GM12878 (cell line): ENCODE measurements at regions not wholly inside any gene's neighbourhood (a gene's known extent, or its start where the extent isn't known, plus 50 kb on each side); places are given as distances from the start of the nearest gene placed in this dataset.

Source experiments
- ATAC-seq: fragments of 200-7000 bp; cut with Tn5 transposase; 3 replicates; pipeline ENCODE4 v1.9.1; 2020; ENCODE audit warnings: mild to moderate bottlenecking, moderate library complexity
- BruUV-seq: library from RNA; stranded (reverse); fragments of 400-500 nt; replicated peaks from 2 replicates; lab custom pipeline; 2021; lab: Mats Ljungman, UMichigan
- CTCF ChIA-PET: fragments of 300-600 bp; sonication (Branson Sonifier 250); formaldehyde crosslinking; extraction: SDS; loops from one replicate; lab custom pipeline; 2021; ENCODE audit warnings: inconsistent platforms; lab: Yijun Ruan, JAX
- POLR2A ChIA-PET: fragments of 350-600 bp; formaldehyde crosslinking; extraction: SDS; loops from one replicate; lab custom pipeline; 2021; ENCODE audit warnings: inconsistent platforms; lab: Charles Lee
- RAD21 ChIA-PET: fragments of 300-600 bp; sonication (Branson Sonifier 250); formaldehyde crosslinking; loops from one replicate; lab custom pipeline; 2023; ENCODE audit warnings: antibody characterized with exemption; ENCODE audit not compliant: unreplicated experiment; lab: Charles Lee
- SMC1A ChIA-PET: fragments of 300-600 bp; sonication (Branson Sonifier 250); formaldehyde crosslinking; loops from one replicate; lab custom pipeline; 2023; ENCODE audit not compliant: unreplicated experiment, uncharacterized antibody; lab: Charles Lee
- DNase-seq: peaks from one replicate; pipeline ENCODE4 v3.0.0-alpha.2; 2011; ENCODE audit warnings: low read depth, low spot score
- FAIRE-seq: peaks from 3 replicates; lab custom pipeline; 2011; peaks lifted over from hg19 to GRCh38; lab: Jason Lieb, UNC
- H2AFZ ChIP-seq: 2 replicates; pipeline ENCODE4 v1.6.0; 2011; ENCODE audit warnings: low read depth, low read length, control low read depth; ENCODE audit not compliant: control insufficient read depth
- H3K27ac ChIP-seq: 2 replicates; pipeline ENCODE4 v1.5.1; 2011; ENCODE audit warnings: control low read depth; ENCODE audit not compliant: control insufficient read depth, insufficient read depth
- H3K27me3 ChIP-seq, 2 experiments: replicated peaks in 1 of 2; 2 replicates each; pipeline versions ENCODE4 v1.6.0 to v1.6.1; 2011; ENCODE audit warnings: low read length in 1 of 2; ENCODE audit not compliant: control insufficient read depth in 2 of 2, insufficient read depth in 2 of 2
- H3K36me3 ChIP-seq, 2 experiments: 2 replicates each; pipeline ENCODE4 v1.5.1; 2011; ENCODE audit warnings: low read length in 1 of 2; ENCODE audit not compliant: control insufficient read depth in 2 of 2, insufficient read depth in 2 of 2
- H3K4me1 ChIP-seq: 2 replicates; pipeline ENCODE4 v1.6.1; 2011; ENCODE audit warnings: mild to moderate bottlenecking, low read length, moderate library complexity, mixed read lengths; ENCODE audit not compliant: control insufficient read depth, insufficient read depth
- H3K4me2 ChIP-seq: 2 replicates; pipeline ENCODE4 v1.6.0; 2011; ENCODE audit warnings: control low read depth; ENCODE audit not compliant: control insufficient read depth, insufficient read depth
- H3K4me3 ChIP-seq: fragments of 200-600 bp; sonication (generic); 2 replicates; pipeline ENCODE4 v1.5.1; 2016
- H3K79me2 ChIP-seq: 2 replicates; pipeline ENCODE4 v1.6.0; 2011; ENCODE audit warnings: low read length; ENCODE audit not compliant: control insufficient read depth, insufficient read depth
- H3K9ac ChIP-seq: 2 replicates; pipeline ENCODE4 v1.8.0; 2011; ENCODE audit warnings: low read length, control low read depth, mixed read lengths; ENCODE audit not compliant: control insufficient read depth, insufficient read depth
- H3K9me3 ChIP-seq: replicated peaks from 3 replicates; pipeline ENCODE4 v1.5.1; 2011; ENCODE audit warnings: mild to moderate bottlenecking, low read length; ENCODE audit not compliant: control insufficient read depth, insufficient read depth
- H4K20me1 ChIP-seq: 2 replicates; pipeline ENCODE4 v1.6.0; 2011; ENCODE audit not compliant: control insufficient read depth, insufficient read depth
- ATF3 ChIP-seq: IDR thresholded peaks from 2 replicates; pipeline ENCODE4 v1.6.1; 2011; ENCODE audit warnings: low read depth, mild to moderate bottlenecking, low read length, moderate library complexity, borderline replicate concordance; ENCODE audit errors: extremely low read depth
- CBFB ChIP-seq: IDR thresholded peaks from 2 replicates; pipeline ENCODE4 v1.6.1; 2016; ENCODE audit warnings: antibody characterized with exemption, low read depth
- JUND ChIP-seq: IDR thresholded peaks from 2 replicates; pipeline ENCODE4 v1.6.1; 2012; ENCODE audit warnings: low read depth, mild to moderate bottlenecking, low read length, improper control_type of control experiment, moderate library complexity
- MTA2 ChIP-seq: fragments of 450-650 bp; IDR thresholded peaks from 2 replicates; pipeline ENCODE4 v1.6.1; 2016; ENCODE audit warnings: low read depth, mild to moderate bottlenecking, moderate library complexity
- MYB ChIP-seq: fragments of 150-350 bp; IDR thresholded peaks from 2 replicates; pipeline ENCODE4 v1.6.1; 2014; ENCODE audit warnings: mild to moderate bottlenecking, low read depth, low read length, borderline replicate concordance
- NBN ChIP-seq: fragments of 450-650 bp; IDR thresholded peaks from 2 replicates; pipeline ENCODE4 v1.6.1; 2016
- POLR2AphosphoS2 ChIP-seq: IDR thresholded peaks from 2 replicates; pipeline ENCODE4 v1.6.1; 2011; ENCODE audit warnings: low read depth, mild to moderate bottlenecking, low read length, improper control_type of control experiment, moderate library complexity
- POLR2AphosphoS5 ChIP-seq: IDR thresholded peaks from 2 replicates; pipeline ENCODE4 v1.6.1; 2011; ENCODE audit warnings: mild to moderate bottlenecking, low read length, inconsistent platforms
- SIX5 ChIP-seq: IDR thresholded peaks from 2 replicates; pipeline ENCODE4 v1.6.1; 2011; ENCODE audit warnings: mild to moderate bottlenecking, low read depth, low read length, moderate library complexity; ENCODE audit not compliant: severe bottlenecking
- SKIL ChIP-seq: fragments of 450-650 bp; IDR thresholded peaks from 2 replicates; pipeline ENCODE4 v1.6.1; 2017; ENCODE audit warnings: mild to moderate bottlenecking, low read depth, inconsistent platforms; ENCODE audit not compliant: poor library complexity, severe bottlenecking
- SREBF1 ChIP-seq: IDR thresholded peaks from 2 replicates; pipeline ENCODE4 v1.6.1; 2012; ENCODE audit warnings: mild to moderate bottlenecking, low read length
- ZNF687 ChIP-seq: fragments of 450-650 bp; IDR thresholded peaks from 2 replicates; pipeline ENCODE4 v1.6.1; 2017; ENCODE audit warnings: mild to moderate bottlenecking, moderate library complexity
- WGBS: methylation state at CpG from one replicate; pipeline ENCODE4 v1.1.6; 2016; ENCODE audit warnings: low lambda C conversion rate; ENCODE audit not compliant: insufficient replicate concordance, insufficient coverage; ENCODE audit errors: missing lambda C conversion rate; 5-methylcytosine and 5-hydroxymethylcytosine counted together
- in situ Hi-C: fragments of 300-500 bp; cut with MboI; formaldehyde crosslinking; loops from 9 replicates; pipeline ENCODE4 v1.14.3; 2018; ENCODE audit warnings: mixed read lengths
- intact Hi-C: fragments of 100-400 bp; cut with micrococcal nuclease; formaldehyde crosslinking; loops from one replicate; pipeline ENCODE4 v1.14.2; 2022; ENCODE audit not compliant: unreplicated experiment

- TF ChIP-seq ZNF687 = no peak
Observed at GRCh38 chr6:21348146-21348503, 245.4 kb upstream of the SOX4 start (continued).

- Histone ChIP-seq H3K9ac (no peak overlapping the region), H4K20me1 (no peaks in the 10 kb centered on the region), H3K9me3 (no peaks in the 10 kb centered on the region), H3K4me2 (no peak overlapping the region), H3K79me2 (no peaks in the 10 kb centered on the region), H3K36me3 (no peaks in the 10 kb centered on the region), H3K4me3 (no peak overlapping the region), H3K27ac (no peak overlapping the region), H3K4me1 (no peaks in the 10 kb centered on the region), H3K27me3 (no peaks in the 10 kb centered on the region), H2AFZ (no peak overlapping the region)
- ChIA-PET SMC1A (interaction anchor here (1.0 kb wide), 1 partner anchor 33 kb away, joined by 3 read pairs; no protein-coding TSS in a partner anchor), RAD21 (interaction anchor here (0.6 kb wide), 1 partner anchor 598 kb away, joined by 3 read pairs; no protein-coding TSS in a partner anchor), CTCF (no interaction called here), POLR2A (no interaction called here)
- BruUV-seq = no TSS peak
- in situ Hi-C loops = no loop called here
- WGBS = 33% methylated on average over 7 of the region's 7 CpGs
- ATAC-seq (no peak), FAIRE-seq (no peak), DNase-seq (no peak)
- intact Hi-C loops = no loop called here
- TF ChIP-seq SIX5 = no peak
- no peak for TF ChIP-seq MTA2
- TF ChIP-seq POLR2AphosphoS2 = no peak
- no peak for TF ChIP-seq NBN
- no peak for TF ChIP-seq JUND
- TF ChIP-seq POLR2AphosphoS5 = no peak
- TF ChIP-seq MYB = no peak
- TF ChIP-seq CBFB = no peak
- no peak for TF ChIP-seq SKIL
- no peak for TF ChIP-seq SREBF1
- no peak for TF ChIP-seq ATF3
Observed at GRCh38 chr6:21348504-21349195, 244.9 kb upstream of the SOX4 start.
